ENCODE measurements at regions not wholly inside any gene's neighbourhood (a gene's known extent, or its start where the extent isn't known, plus 50 kb on each side); places are given as distances from the start of the nearest gene placed in this dataset.

DNA sequence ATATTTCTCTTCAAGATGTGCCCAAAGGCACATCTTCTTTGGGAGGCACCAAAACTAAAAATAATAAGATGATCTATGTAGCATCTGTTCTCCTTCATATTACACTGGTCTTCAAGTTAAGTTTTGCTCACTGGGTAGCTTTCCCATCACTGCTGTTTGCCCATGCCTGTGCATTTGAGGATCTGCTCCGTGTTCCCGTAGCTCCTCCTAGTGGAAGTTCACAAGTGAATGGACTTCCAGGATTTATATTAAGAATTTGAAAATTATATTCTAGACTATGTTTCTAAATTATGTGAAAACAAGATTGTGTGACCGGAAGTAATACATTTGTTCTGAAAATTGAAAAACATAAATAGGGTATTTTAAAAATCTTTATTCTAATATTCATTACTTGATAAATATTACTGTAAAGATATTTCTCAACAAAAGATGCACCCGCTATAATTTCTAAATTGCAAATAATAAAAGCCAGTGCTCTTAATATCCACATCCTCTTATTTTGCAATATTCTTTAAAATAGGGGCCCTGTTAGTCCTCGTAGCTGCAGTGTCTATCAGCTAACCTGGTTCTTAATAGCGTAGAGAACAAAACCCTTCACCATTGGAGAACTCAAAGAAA lies 147.7 kb downstream of the RBM46 start:
- H3K9me3 ChIP-seq, result no peaks in the 10 kb centered on the region; the same call in 1 of the 2 replicates
- no peak overlapping the region for H3K4me3 ChIP-seq (ENCODE audit: low read depth, low read length)
- TF ChIP-seq, protein P1, sequence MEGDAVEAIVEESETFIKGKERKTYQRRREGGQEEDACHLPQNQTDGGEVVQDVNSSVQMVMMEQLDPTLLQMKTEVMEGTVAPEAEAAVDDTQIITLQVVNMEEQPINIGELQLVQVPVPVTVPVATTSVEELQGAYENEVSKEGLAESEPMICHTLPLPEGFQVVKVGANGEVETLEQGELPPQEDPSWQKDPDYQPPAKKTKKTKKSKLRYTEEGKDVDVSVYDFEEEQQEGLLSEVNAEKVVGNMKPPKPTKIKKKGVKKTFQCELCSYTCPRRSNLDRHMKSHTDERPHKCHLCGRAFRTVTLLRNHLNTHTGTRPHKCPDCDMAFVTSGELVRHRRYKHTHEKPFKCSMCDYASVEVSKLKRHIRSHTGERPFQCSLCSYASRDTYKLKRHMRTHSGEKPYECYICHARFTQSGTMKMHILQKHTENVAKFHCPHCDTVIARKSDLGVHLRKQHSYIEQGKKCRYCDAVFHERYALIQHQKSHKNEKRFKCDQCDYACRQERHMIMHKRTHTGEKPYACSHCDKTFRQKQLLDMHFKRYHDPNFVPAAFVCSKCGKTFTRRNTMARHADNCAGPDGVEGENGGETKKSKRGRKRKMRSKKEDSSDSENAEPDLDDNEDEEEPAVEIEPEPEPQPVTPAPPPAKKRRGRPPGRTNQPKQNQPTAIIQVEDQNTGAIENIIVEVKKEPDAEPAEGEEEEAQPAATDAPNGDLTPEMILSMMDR (IDR thresholded peaks at IDR 0.05; ENCODE audit: low read depth, low read length), result peak; percentile 84
- H3K36me3 ChIP-seq, result no peaks in the 10 kb centered on the region
- DNase-seq, result peak; percentile 52
- H3K27me3 ChIP-seq, result no peaks in the 10 kb centered on the region
- H3K4me1 ChIP-seq, result no peaks in the 10 kb centered on the region; the same call in 1 of the 2 replicates

DNA sequence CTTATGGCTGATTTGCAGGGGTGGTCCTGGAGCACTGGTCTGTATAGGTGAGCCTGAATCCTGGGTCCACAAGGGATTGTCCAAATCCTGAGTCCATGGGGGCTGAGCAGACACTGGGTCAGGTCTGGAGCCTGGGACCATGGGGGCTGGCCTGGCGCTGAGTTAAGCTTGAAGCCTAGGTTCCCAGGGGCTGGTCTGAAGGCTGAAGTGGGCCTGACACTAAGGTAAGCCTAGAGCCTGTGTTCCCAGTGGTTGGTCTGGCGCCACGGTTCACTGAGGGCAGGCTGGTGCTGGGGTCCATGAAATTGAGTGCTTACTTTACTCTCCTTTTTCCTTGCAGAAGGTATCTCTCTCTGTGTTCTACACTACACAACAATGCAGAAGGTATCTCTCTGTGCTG lies 155.8 kb downstream of the RBM46 start:
- no peak overlapping the region for H3K4me3 ChIP-seq (ENCODE audit: low read depth, low read length)
- H3K27me3 ChIP-seq, result no peaks in the 10 kb centered on the region
- H3K36me3 ChIP-seq, result no peaks in the 10 kb centered on the region
- TF ChIP-seq, protein P1 (IDR thresholded peaks at IDR 0.05; ENCODE audit: low read depth, low read length), result no peak
- DNase-seq, result no peak
- H3K9me3 ChIP-seq, result no peaks in the 10 kb centered on the region; the same call in 1 of the 2 replicates
- H3K4me1 ChIP-seq, result no peaks in the 10 kb centered on the region

DNA sequence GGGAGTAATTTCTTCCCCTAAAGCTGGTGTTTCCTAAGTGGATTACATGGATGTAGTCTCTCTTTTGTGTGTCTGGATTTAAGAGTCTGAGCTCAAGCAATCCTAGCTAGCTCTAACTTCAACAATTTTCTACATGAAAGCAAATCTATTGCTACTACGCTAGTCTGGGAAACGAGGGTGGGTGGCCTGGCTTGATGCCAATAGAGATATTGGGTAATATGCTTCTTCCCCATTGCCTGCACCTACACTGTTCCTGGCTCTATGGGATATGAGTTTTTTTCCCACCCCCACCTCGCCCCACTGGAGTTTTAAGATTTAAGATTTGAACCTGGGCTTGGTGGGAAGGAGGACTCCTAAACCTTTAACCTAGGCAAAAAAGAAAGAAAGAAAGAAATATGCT lies 158.8 kb downstream of the RBM46 start:
- TF ChIP-seq, protein P1 (IDR thresholded peaks at IDR 0.05; ENCODE audit: low read depth, low read length), result no peak
- no peaks in the 10 kb centered on the region for H3K9me3 ChIP-seq
- no peak overlapping the region for H3K4me3 ChIP-seq (ENCODE audit: low read depth, low read length)
- H3K4me1 ChIP-seq, result no peaks in the 10 kb centered on the region
- no peaks in the 10 kb centered on the region for H3K27me3 ChIP-seq
- DNase-seq, result peak; percentile 16
- no peaks in the 10 kb centered on the region for H3K36me3 ChIP-seq

DNA sequence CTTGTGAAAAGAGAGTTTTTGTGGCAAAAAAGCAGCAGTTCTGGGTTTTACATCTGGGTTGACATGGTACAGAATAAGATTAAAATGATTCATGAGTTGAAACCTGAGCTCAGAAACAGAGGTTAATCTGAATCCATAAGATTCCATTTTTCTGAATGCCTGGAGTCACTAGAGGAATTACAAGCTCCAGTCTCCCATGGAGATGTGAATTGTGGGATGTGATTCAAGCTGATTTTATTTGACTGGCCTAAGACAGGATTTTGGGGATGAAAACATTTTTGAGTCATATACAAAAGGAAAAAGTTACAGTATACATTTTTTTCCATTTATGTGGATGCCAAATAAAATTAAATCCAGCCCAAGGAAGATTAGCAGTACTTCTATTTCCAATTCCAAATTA lies 161.1 kb downstream of the RBM46 start:
- TF ChIP-seq, protein P1 (IDR thresholded peaks at IDR 0.05; ENCODE audit: low read depth, low read length), result no peak
- Histone ChIP-seq H3K4me1 (no peaks in the 10 kb centered on the region), H3K27me3 (no peaks in the 10 kb centered on the region), H3K9me3 (no peaks in the 10 kb centered on the region), H3K4me3 (ENCODE audit: low read depth, low read length) (no peak overlapping the region), H3K36me3 (no peaks in the 10 kb centered on the region)
- DNase-seq, result no peak

DNA sequence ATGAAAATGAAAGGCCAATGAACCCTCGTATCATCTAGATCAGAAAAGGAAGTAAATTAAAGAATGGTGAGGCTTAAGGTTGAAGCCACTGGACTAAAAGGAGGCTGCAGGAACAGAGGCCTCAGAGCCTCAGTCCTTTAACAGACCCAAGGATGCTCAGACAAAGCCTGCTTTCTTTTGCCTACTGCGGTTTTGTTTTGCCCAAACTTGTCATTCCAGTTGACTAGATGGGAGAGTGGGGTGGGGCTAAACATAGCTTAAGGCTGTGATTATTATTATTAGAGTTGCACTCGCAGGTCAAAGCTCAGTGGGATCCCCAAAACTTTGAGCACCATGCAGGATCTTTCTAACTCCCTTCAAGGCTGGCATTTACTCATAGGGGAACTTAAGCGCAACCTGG lies 163.9 kb downstream of the RBM46 start:
- Histone ChIP-seq H3K4me3 (ENCODE audit: low read depth, low read length) (no peak overlapping the region), H3K36me3 (no peaks in the 10 kb centered on the region), H3K4me1 (no peaks in the 10 kb centered on the region), H3K27me3 (no peaks in the 10 kb centered on the region), H3K9me3 (no peaks in the 10 kb centered on the region)
- no peak for DNase-seq
- TF ChIP-seq, protein P1 (IDR thresholded peaks at IDR 0.05; ENCODE audit: low read depth, low read length), result no peak

DNA sequence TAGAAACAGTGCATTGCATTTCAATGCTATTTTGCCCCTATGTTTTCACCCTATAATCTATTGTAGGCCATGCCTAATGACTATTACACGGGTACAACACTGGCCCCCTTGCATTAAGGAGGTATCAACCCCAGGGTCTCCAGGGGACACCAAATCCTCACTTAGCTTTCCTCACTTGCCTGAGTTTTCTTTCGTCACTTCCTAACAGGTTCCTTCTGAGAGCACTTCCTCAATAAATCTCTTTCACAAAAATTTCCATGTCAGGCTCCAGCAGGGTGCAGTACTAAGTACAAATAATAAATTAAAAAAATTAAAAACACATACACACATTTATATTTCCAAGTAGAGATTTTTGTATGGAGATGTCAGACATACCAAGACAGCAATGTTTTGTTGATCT lies 165.0 kb downstream of the RBM46 start:
- Histone ChIP-seq H3K36me3 (no peaks in the 10 kb centered on the region), H3K27me3 (no peaks in the 10 kb centered on the region), H3K4me3 (ENCODE audit: low read depth, low read length) (no peak overlapping the region), H3K4me1 (no peaks in the 10 kb centered on the region), H3K9me3 (no peaks in the 10 kb centered on the region)
- DNase-seq, result no peak
- TF ChIP-seq, protein P1 (IDR thresholded peaks at IDR 0.05; ENCODE audit: low read depth, low read length), result no peak

Measured in BE2C (cell line).